ENCODE measurements at regions not wholly inside any gene's neighbourhood (a gene's known extent, or its start where the extent isn't known, plus 50 kb on each side); places are given as distances from the start of the nearest gene placed in this dataset.

- no peak overlapping the region for H3K4me3 ChIP-seq (ENCODE audit: low read depth, low read length)
- TF ChIP-seq CTCF (IDR thresholded peaks at IDR 0.05; ENCODE audit: low read depth, low read length) = no peak
Observed at GRCh38 chr5:58136406-58136805, 323.5 kb downstream of the PLK2 start.

GRCh38 chr5:58135571-58136335 is 324.1 kb downstream of the PLK2 start:
- TF ChIP-seq CTCF (IDR thresholded peaks at IDR 0.05; ENCODE audit: low read depth, low read length) = no peak
- no peak overlapping the region for H3K4me3 ChIP-seq (ENCODE audit: low read depth, low read length)

- no peak for TF ChIP-seq CTCF (IDR thresholded peaks at IDR 0.05; ENCODE audit: low read depth, low read length)
- H3K4me3 ChIP-seq (ENCODE audit: low read depth, low read length) = no peak overlapping the region
Observed at GRCh38 chr5:58133631-58134296, 326.1 kb downstream of the PLK2 start.

- no peak for TF ChIP-seq CTCF (IDR thresholded peaks at IDR 0.05; ENCODE audit: low read depth, low read length)
- no peak overlapping the region for H3K4me3 ChIP-seq (ENCODE audit: low read depth, low read length)
Observed at GRCh38 chr5:58133216-58133615, 326.7 kb downstream of the PLK2 start.

- H3K4me3 ChIP-seq (ENCODE audit: low read depth, low read length) = no peak overlapping the region
- TF ChIP-seq CTCF (IDR thresholded peaks at IDR 0.05; ENCODE audit: low read depth, low read length) = no peak
Observed at GRCh38 chr5:58127255-58128220, 332.3 kb downstream of the PLK2 start.

GRCh38 chr5:58123501-58123900 is 336.4 kb downstream of the PLK2 start:
- H3K4me3 ChIP-seq (ENCODE audit: low read depth, low read length) = no peak overlapping the region
- no peak for TF ChIP-seq CTCF (IDR thresholded peaks at IDR 0.05; ENCODE audit: low read depth, low read length)
